ENCODE measurements at regions not wholly inside any gene's neighbourhood (a gene's known extent, or its start where the extent isn't known, plus 50 kb on each side); places are given as distances from the start of the nearest gene placed in this dataset.

DNA sequence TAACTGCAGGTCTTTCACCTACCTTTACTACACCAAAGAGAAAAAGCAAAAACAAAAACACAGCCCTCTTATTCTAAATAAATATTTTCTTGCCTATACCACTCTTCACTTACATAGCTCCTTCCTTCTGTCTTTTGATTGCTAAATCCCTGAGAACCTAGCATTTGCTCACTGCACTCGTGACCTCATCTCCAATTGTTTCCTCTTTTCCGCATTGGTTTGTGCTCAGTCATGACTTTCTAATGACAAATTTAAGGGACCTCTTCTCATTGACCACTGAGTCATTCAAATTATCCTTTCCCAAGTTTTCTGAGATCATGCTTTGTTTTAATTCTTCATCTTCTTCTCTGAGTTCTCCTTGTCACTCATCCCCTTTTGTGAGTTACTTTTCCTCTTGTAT, 1697.1 kb downstream of the STIM2 start:
- TF ChIP-seq, protein P1, sequence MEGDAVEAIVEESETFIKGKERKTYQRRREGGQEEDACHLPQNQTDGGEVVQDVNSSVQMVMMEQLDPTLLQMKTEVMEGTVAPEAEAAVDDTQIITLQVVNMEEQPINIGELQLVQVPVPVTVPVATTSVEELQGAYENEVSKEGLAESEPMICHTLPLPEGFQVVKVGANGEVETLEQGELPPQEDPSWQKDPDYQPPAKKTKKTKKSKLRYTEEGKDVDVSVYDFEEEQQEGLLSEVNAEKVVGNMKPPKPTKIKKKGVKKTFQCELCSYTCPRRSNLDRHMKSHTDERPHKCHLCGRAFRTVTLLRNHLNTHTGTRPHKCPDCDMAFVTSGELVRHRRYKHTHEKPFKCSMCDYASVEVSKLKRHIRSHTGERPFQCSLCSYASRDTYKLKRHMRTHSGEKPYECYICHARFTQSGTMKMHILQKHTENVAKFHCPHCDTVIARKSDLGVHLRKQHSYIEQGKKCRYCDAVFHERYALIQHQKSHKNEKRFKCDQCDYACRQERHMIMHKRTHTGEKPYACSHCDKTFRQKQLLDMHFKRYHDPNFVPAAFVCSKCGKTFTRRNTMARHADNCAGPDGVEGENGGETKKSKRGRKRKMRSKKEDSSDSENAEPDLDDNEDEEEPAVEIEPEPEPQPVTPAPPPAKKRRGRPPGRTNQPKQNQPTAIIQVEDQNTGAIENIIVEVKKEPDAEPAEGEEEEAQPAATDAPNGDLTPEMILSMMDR (IDR thresholded peaks at IDR 0.05; ENCODE audit: borderline replicate concordance, insufficient read depth, low read depth, low read length): no peak
- no peak overlapping the region for H3K4me3 ChIP-seq (ENCODE audit: low read depth, low read length)

DNA sequence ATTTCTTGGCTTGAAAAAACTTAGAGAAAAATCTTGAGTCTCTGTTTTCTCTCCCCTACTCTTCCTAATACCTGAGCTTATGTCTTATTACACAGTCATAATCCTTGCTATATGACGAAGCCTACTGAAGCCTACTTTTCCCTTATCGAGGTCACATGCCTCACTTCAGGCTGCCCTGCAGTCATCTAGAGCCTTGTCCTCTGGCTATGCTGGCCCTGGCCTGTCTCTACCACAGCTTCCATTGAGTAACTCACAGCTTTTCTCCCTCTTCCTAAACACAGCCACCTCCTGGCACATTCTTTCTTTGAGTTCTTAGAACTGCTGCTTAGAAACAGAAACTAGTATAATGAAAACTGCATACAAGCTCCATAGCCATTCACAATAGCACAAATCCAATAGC, 1698.3 kb downstream of the STIM2 start:
- TF ChIP-seq, protein P1 (IDR thresholded peaks at IDR 0.05; ENCODE audit: borderline replicate concordance, insufficient read depth, low read depth, low read length): no peak
- no peak overlapping the region for H3K4me3 ChIP-seq (ENCODE audit: low read depth, low read length)

DNA sequence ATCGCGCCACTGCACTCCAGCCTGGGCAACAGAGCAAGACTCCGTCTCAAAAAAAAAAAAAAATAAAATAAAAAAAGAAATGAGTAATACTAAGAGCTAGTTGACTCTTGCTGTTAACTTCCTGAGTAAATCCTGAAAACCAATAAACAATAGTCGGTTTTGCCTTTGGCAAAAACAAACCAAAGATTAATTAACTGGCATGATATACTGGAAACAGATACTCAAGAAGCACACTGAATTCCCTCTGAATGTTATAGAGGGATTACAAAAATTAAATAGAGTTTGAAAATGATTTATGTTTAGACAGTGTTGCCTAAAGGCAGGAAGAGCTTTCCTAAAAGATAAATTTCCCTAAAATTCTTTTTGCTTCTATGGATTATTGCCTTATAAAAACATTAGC, 1702.3 kb downstream of the STIM2 start:
- H3K4me3 ChIP-seq (ENCODE audit: low read depth, low read length): no peak overlapping the region
- TF ChIP-seq, protein P1 (IDR thresholded peaks at IDR 0.05; ENCODE audit: borderline replicate concordance, insufficient read depth, low read depth, low read length): no peak

- TF ChIP-seq, protein P1 (IDR thresholded peaks at IDR 0.05; ENCODE audit: borderline replicate concordance, insufficient read depth, low read depth, low read length): no peak
- no peak overlapping the region for H3K4me3 ChIP-seq (ENCODE audit: low read depth, low read length)
These were observed 1704.8 kb downstream of the STIM2 start for GRCh38 chr4:28565396-28565795.

DNA sequence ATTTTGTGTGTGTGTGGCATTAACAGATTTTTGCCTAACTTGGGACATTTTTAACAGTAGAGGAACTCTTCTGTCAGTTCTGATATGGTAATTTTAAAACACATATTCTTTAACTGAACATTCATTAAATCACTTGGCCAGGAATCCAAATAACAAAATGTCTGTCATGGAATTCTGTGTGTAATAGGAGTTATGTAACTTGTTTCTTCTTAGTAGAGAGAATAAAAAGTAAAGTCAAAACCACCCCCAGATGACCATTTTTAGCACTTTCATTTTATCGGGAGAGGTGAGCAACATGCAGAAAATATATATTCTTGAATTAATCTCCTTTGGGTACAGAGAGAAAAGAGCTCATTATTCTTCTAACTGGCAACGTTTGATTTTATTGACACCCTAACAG, 1740.3 kb downstream of the STIM2 start:
- TF ChIP-seq, protein P1 (IDR thresholded peaks at IDR 0.05; ENCODE audit: borderline replicate concordance, insufficient read depth, low read depth, low read length): no peak
- no peak overlapping the region for H3K4me3 ChIP-seq (ENCODE audit: low read depth, low read length)

GRCh38 chr4:28621591-28621990, 1761.0 kb downstream of the STIM2 start:
- H3K4me3 ChIP-seq (ENCODE audit: low read depth, low read length): no peak overlapping the region
- TF ChIP-seq, protein P1 (IDR thresholded peaks at IDR 0.05; ENCODE audit: borderline replicate concordance, insufficient read depth, low read depth, low read length): no peak

DNA sequence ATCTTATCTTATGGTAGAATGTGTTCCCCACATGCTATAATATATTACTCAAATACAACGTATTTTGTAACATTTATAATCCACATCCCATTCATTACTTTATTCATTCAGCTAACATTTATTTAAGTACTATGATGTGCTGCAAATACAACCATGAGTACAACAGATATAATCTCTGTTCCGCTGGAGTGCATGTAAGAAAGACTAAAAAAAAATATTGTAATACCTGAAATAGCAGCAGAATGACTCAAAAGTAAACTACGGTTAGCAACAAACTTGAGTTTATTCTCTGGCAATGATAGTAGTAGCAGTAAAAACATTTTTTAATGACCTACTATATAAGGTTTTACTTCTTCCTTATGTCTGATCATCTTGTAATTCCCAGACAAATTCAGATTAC, 1776.3 kb downstream of the STIM2 start:
- no peak overlapping the region for H3K4me3 ChIP-seq (ENCODE audit: low read depth, low read length)
- TF ChIP-seq, protein P1 (IDR thresholded peaks at IDR 0.05; ENCODE audit: borderline replicate concordance, insufficient read depth, low read depth, low read length): no peak
